Esophagus squamous epithelium (tissue), 5 donors: ENCODE measurements at regions not wholly inside any gene's neighbourhood (a gene's known extent, or its start where the extent isn't known, plus 50 kb on each side); places are given as distances from the start of the nearest gene placed in this dataset.

Experiments used
- DNase-seq: peaks from one replicate; lab custom pipeline; 2025; lab: John Stamatoyannopoulos, UW
- H3K27ac ChIP-seq, 4 donors: fragments of 200-600 bp; sonication (generic); one replicate each; pipeline ENCODE4 v1.5.1; 2016 to 2019; ENCODE audit warnings: mild to moderate bottlenecking in 1 of 4
- H3K27me3 ChIP-seq, 4 donors: fragments of 200-600 bp; sonication (generic); 1 replicate in 3 of 4; 2 replicates in 1 of 4; pipeline versions ENCODE4 v1.5.1 to v1.6.0; 2017 to 2021; ENCODE audit warnings: antibody characterized with exemption in 1 of 4
- H3K36me3 ChIP-seq, 3 donors: fragments of 200-600 bp; sonication (generic); one replicate each; pipeline ENCODE4 v1.5.1; 2016 to 2019
- H3K4me1 ChIP-seq, 3 donors: fragments of 200-600 bp; sonication (generic); one replicate each; pipeline ENCODE4 v1.5.1; 2017 to 2019
- H3K4me3 ChIP-seq, 4 donors: fragments of 200-600 bp; sonication (generic); 1 replicate in 3 of 4; 2 replicates in 1 of 4; pipeline ENCODE4 v1.5.1; 2016 to 2019; ENCODE audit warnings: mild to moderate bottlenecking in 2 of 4, moderate library complexity in 1 of 4
- H3K9me3 ChIP-seq, 3 donors: fragments of 200-600 bp; sonication (generic); one replicate each; pipeline ENCODE4 v1.5.1; 2016 to 2019
- CTCF ChIP-seq, 6 experiments: fragments of 450-650 bp in 4 of 6; fragments of 200-600 bp in 2 of 6; sonication (generic) in 2 of 6; IDR thresholded peaks; one replicate each; pipeline ENCODE4 v1.5.1; 2016 to 2019; ENCODE audit warnings: antibody characterized with exemption in 6 of 6, mild to moderate bottlenecking in 4 of 6, moderate library complexity in 4 of 6
- POLR2A ChIP-seq, 4 donors: fragments of 450-650 bp; IDR thresholded peaks; one replicate each; pipeline ENCODE4 v1.6.1; 2017; ENCODE audit warnings: antibody characterized with exemption in 4 of 4, mild to moderate bottlenecking in 4 of 4, moderate library complexity in 3 of 4
- intact Hi-C: fragments of 100-400 bp; cut with DNase I; formaldehyde crosslinking; loops from one replicate; pipeline ENCODE4 v1.15.0; 2022
- donor health status: DM: yes; HTN: yes; CAD: no.

GRCh38 chr15:79381593-79381992, 50.5 kb upstream of the MINAR1 start:
- no peak overlapping the region for H3K27ac ChIP-seq
- no peaks in the 10 kb centered on the region for H3K36me3 ChIP-seq
- H3K27me3 ChIP-seq, result no peaks in the 10 kb centered on the region
- TF ChIP-seq CTCF (IDR thresholded peaks at IDR 0.05), result no peak
- TF ChIP-seq POLR2A (IDR thresholded peaks at IDR 0.05), result no peak
- intact Hi-C loops, result loop anchor here (10.0 kb wide), 1 partner anchor 603 kb away; no protein-coding TSS in a partner anchor
- DNase-seq, result no peak
- no peaks in the 10 kb centered on the region for H3K9me3 ChIP-seq
- H3K4me3 ChIP-seq, result no peak overlapping the region
- H3K4me1 ChIP-seq, result no peaks in the 10 kb centered on the region
